Hepatocyte (in vitro differentiated cells): ENCODE measurements at regions not wholly inside any gene's neighbourhood (a gene's known extent, or its start where the extent isn't known, plus 50 kb on each side); places are given as distances from the start of the nearest gene placed in this dataset.
A peak's percentile ranks its signal among the peaks of the same experiment; 100 is the strongest.

ENCODE experiments used
- DNase-seq: peaks from one replicate; pipeline ENCODE4 v3.0.0-alpha.2; 2016; ENCODE audit warnings: low spot score
- H2AFZ ChIP-seq: fragments of 200-600 bp; sonication (generic); 2 replicates; pipeline ENCODE4 v1.6.0; 2016; ENCODE audit warnings: antibody characterized with exemption, mild to moderate bottlenecking
- H3K27ac ChIP-seq: fragments of 200-600 bp; sonication (generic); 2 replicates; pipeline ENCODE4 v1.5.1; 2016; ENCODE audit warnings: mild to moderate bottlenecking
- H3K27me3 ChIP-seq: fragments of 200-600 bp; sonication (generic); 2 replicates; pipeline ENCODE4 v1.6.1; 2016
- H3K36me3 ChIP-seq: fragments of 200-600 bp; sonication (generic); replicated peaks from 2 replicates; pipeline ENCODE4 v1.5.1; 2016; ENCODE audit warnings: low read depth; ENCODE audit not compliant: insufficient read depth
- H3K4me1 ChIP-seq: fragments of 200-600 bp; sonication (generic); 2 replicates; pipeline ENCODE4 v1.5.1; 2016; ENCODE audit warnings: mild to moderate bottlenecking, moderate library complexity; ENCODE audit not compliant: insufficient read depth
- H3K4me2 ChIP-seq: fragments of 200-600 bp; sonication (generic); 2 replicates; pipeline ENCODE4 v1.6.0; 2016
- H3K4me3 ChIP-seq: fragments of 200-600 bp; sonication (generic); 2 replicates; pipeline ENCODE4 v1.5.1; 2016; ENCODE audit warnings: mild to moderate bottlenecking
- H3K79me2 ChIP-seq: fragments of 200-600 bp; sonication (generic); 2 replicates; pipeline ENCODE4 v1.6.0; 2017; ENCODE audit warnings: mild to moderate bottlenecking
- H3K9me2 ChIP-seq: fragments of 200-600 bp; sonication (generic); replicated peaks from 2 replicates; pipeline ENCODE4 v1.6.0; 2017; ENCODE audit warnings: mild to moderate bottlenecking; ENCODE audit not compliant: insufficient read depth
- H3K9me3 ChIP-seq: fragments of 200-600 bp; sonication (generic); 2 replicates; pipeline ENCODE4 v1.5.1; 2016; ENCODE audit warnings: low read depth, mild to moderate bottlenecking
- H4K20me1 ChIP-seq: fragments of 200-600 bp; sonication (generic); 2 replicates; pipeline ENCODE4 v1.6.0; 2016; ENCODE audit warnings: mild to moderate bottlenecking; ENCODE audit not compliant: insufficient read depth, poor library complexity, severe bottlenecking
- EZH2 ChIP-seq: fragments of 200-600 bp; sonication (generic); IDR thresholded peaks from 2 replicates; pipeline ENCODE4 v1.6.1; 2016; ENCODE audit warnings: antibody characterized with exemption, mild to moderate bottlenecking, borderline replicate concordance
- EZH2phosphoT487 ChIP-seq: fragments of 200-600 bp; sonication (generic); IDR thresholded peaks from one replicate; pipeline ENCODE4 v1.6.1; 2018; ENCODE audit warnings: antibody characterized with exemption, mild to moderate bottlenecking, low read depth, moderate library complexity; ENCODE audit not compliant: unreplicated experiment, severe bottlenecking
- WGBS: methylation state at CpG from one replicate; pipeline ENCODE4 v1.1.6; 2016; ENCODE audit warnings: low lambda C conversion rate; ENCODE audit errors: missing lambda C conversion rate; 5-methylcytosine and 5-hydroxymethylcytosine counted together
- TF ChIP-seq, protein P1 (sequence below): fragments of 200-600 bp; sonication (generic); IDR thresholded peaks from 2 replicates; pipeline ENCODE4 v1.5.1; 2016; ENCODE audit warnings: antibody characterized with exemption, mild to moderate bottlenecking; ENCODE audit not compliant: poor library complexity

DNA sequence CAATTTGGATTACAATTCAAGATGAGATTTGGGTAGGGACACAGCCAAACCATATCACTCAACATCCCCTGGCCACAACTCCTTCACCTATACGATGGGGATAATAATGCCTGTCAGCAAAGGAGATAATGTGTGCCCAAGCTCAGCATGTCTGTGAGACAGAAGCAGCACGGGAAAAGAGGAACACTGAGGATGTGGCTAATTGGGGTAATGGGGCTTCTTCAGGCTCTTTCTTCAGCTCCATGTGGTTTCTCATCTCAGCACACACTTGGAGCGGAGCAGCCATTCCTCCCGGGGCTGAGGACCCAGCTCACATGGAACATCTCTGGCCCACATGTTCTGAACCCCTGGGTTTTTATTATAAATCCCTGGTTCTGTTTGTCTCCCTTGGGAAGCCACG, 136.0 kb upstream of the NAMPT start:
- Histone ChIP-seq H3K27me3 (no peaks in the 10 kb centered on the region), H3K9me3 (no peaks in the 10 kb centered on the region), H4K20me1 (no peaks in the 10 kb centered on the region), H3K4me2 (no peak overlapping the region), H3K79me2 (no peaks in the 10 kb centered on the region), H3K27ac (peak overlapping the region; percentile 79), H3K4me3 (no peak overlapping the region), H3K9me2 (no peaks in the 10 kb centered on the region), H3K4me1 (peaks cover 16% of the 10 kb centered on the region), H2AFZ (no peak overlapping the region), H3K36me3 (no peaks in the 10 kb centered on the region)
- 88% methylated on average over 5 of the region's 5 CpGs for WGBS
- DNase-seq, result no peak
- TF ChIP-seq EZH2 (no peak), EZH2phosphoT487 (no peak)
- TF ChIP-seq, protein P1, sequence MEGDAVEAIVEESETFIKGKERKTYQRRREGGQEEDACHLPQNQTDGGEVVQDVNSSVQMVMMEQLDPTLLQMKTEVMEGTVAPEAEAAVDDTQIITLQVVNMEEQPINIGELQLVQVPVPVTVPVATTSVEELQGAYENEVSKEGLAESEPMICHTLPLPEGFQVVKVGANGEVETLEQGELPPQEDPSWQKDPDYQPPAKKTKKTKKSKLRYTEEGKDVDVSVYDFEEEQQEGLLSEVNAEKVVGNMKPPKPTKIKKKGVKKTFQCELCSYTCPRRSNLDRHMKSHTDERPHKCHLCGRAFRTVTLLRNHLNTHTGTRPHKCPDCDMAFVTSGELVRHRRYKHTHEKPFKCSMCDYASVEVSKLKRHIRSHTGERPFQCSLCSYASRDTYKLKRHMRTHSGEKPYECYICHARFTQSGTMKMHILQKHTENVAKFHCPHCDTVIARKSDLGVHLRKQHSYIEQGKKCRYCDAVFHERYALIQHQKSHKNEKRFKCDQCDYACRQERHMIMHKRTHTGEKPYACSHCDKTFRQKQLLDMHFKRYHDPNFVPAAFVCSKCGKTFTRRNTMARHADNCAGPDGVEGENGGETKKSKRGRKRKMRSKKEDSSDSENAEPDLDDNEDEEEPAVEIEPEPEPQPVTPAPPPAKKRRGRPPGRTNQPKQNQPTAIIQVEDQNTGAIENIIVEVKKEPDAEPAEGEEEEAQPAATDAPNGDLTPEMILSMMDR, result no peak

DNA sequence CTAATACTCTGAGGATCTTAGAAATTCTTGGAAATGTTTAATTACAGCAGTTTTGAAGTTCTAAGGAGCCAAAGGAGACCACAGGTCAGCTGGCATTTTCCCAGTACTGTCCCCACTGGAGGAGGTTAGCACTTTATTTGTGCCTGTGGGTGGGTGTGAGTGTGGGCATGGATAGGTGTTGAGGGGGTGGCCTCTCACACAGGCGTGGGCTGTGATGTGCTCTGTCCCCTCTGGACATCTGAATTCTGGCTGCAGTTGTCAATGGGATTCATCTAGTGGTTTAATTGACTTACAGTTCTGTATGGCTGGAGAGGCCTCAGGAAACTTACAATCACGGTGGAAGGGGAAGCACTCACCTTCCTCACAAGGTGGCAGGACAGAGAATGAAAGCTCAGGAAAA, 135.4 kb upstream of the NAMPT start:
- Histone ChIP-seq H3K4me1 (peaks cover 11% of the 10 kb centered on the region), H3K9me3 (no peaks in the 10 kb centered on the region), H3K27ac (no peak overlapping the region), H2AFZ (no peak overlapping the region), H3K27me3 (no peaks in the 10 kb centered on the region), H3K36me3 (no peaks in the 10 kb centered on the region), H3K4me3 (no peak overlapping the region), H4K20me1 (no peaks in the 10 kb centered on the region), H3K4me2 (no peak overlapping the region), H3K79me2 (no peaks in the 10 kb centered on the region), H3K9me2 (no peaks in the 10 kb centered on the region)
- TF ChIP-seq EZH2, result no peak
- no peak for TF ChIP-seq EZH2phosphoT487
- TF ChIP-seq, protein P1, result no peak
- DNase-seq, result no peak
- WGBS, result 77% methylated on average over 2 of the region's 2 CpGs

DNA sequence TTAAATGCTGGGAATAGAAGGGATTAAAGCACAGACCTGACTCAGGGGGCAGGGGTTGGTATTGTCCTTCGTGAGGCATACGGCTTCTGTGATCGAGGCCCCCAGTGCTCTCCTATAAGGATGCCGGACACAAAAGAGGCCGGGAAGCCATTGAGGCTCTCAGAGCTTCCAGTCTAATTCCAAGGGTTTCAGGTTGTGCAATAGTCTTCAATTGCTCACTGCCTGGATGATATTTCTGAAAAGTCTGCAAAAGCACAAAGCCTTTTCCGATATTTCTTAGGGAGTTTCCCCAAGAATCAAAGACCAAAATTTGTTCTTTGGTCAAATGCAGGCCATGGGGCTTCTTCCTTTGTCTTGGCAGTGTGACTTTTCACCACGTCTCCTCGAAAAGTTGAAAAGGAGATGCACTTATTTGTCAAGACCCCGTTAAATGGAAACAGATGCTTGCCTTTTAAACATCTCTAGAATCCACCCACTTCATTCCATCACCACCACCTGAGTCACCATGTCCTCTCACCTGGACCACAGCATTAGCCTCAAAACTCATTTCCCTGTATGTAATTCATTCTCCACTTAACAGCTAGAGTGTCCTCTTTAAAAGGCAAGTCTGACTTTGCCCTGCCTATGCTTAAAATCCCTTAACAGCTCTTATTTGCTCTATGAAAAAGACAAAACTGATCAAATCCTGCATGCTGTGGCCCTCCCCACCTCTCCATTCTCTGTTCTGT, 134.8 kb upstream of the NAMPT start:
- WGBS, result 88% methylated on average over 9 of the region's 9 CpGs

More for the DNA sequence above, 134.8 kb upstream of the NAMPT start:
- Histone ChIP-seq H3K27ac (no peak overlapping the region), H3K4me3 (no peak overlapping the region), H3K36me3 (no peaks in the 10 kb centered on the region), H3K9me2 (no peaks in the 10 kb centered on the region), H3K79me2 (no peaks in the 10 kb centered on the region), H4K20me1 (no peaks in the 10 kb centered on the region), H3K27me3 (no peaks in the 10 kb centered on the region), H2AFZ (no peak overlapping the region), H3K4me2 (no peak overlapping the region), H3K4me1 (peaks cover 10% of the 10 kb centered on the region), H3K9me3 (no peaks in the 10 kb centered on the region)
- TF ChIP-seq, protein P1, result no peak
- TF ChIP-seq EZH2, result no peak
- no peak for TF ChIP-seq EZH2phosphoT487
- DNase-seq, result no peak
